ENCODE measurements at regions not wholly inside any gene's neighbourhood (a gene's known extent, or its start where the extent isn't known, plus 50 kb on each side); places are given as distances from the start of the nearest gene placed in this dataset.

DNA sequence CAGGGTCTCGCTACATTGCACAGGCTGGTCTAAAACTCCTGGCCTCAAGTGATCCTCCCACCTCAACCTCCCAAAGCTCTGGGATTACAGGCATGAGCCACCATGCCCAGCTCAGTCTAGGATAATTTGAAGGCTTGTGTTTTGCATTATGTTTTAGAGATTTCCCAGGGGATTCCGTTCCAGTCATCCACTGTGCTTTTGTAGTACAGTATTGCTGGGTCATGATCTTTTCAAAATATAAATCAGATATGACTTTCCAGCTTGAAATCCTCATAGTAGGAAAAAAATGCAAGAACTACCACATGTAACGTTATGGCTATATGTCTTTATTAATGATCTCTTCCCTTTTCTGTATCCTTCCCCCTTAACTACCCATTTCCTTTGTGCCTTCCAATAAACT lies 338.1 kb downstream of the PRELID2 start:
- DNase-seq (ENCODE audit: low spot score) (no peak), FAIRE-seq (no peak), ATAC-seq (no peak)
- intact Hi-C loops (cut with micrococcal nuclease; ENCODE audit: unreplicated experiment) = no loop called here
- WGBS (ENCODE audit: low lambda C conversion rate) = 36% methylated on average over 3 of the region's 3 CpGs
- TF ChIP-seq, protein P1, sequence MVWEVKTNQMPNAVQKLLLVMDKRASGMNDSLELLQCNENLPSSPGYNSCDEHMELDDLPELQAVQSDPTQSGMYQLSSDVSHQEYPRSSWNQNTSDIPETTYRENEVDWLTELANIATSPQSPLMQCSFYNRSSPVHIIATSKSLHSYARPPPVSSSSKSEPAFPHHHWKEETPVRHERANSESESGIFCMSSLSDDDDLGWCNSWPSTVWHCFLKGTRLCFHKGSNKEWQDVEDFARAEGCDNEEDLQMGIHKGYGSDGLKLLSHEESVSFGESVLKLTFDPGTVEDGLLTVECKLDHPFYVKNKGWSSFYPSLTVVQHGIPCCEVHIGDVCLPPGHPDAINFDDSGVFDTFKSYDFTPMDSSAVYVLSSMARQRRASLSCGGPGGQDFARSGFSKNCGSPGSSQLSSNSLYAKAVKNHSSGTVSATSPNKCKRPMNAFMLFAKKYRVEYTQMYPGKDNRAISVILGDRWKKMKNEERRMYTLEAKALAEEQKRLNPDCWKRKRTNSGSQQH (CRISPR knock-in tag; IDR thresholded peaks at IDR 0.05; ENCODE audit: low read depth) = no peak
- no peak for TF ChIP-seq ETV6 (CRISPR knock-in tag; conservative IDR thresholded peaks at IDR 0.05)
- TF ChIP-seq ZNF605 (CRISPR knock-in tag; IDR thresholded peaks at IDR 0.05) = no peak
- no peak for TF ChIP-seq NCOA5 (CRISPR knock-in tag; IDR thresholded peaks at IDR 0.05)
- TF ChIP-seq, protein P2, sequence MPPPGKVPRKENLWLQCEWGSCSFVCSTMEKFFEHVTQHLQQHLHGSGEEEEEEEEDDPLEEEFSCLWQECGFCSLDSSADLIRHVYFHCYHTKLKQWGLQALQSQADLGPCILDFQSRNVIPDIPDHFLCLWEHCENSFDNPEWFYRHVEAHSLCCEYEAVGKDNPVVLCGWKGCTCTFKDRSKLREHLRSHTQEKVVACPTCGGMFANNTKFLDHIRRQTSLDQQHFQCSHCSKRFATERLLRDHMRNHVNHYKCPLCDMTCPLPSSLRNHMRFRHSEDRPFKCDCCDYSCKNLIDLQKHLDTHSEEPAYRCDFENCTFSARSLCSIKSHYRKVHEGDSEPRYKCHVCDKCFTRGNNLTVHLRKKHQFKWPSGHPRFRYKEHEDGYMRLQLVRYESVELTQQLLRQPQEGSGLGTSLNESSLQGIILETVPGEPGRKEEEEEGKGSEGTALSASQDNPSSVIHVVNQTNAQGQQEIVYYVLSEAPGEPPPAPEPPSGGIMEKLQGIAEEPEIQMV (CRISPR knock-in tag; IDR thresholded peaks at IDR 0.05; ENCODE audit: low read depth) = no peak
- no peak for TF ChIP-seq ZNF225 (CRISPR knock-in tag; IDR thresholded peaks at IDR 0.05)
- TF ChIP-seq KDM2A (CRISPR knock-in tag; IDR thresholded peaks at IDR 0.05; ENCODE audit: borderline replicate concordance, low read depth) = no peak
- H3K36me3 ChIP-seq (replicated peaks in 1 of 2; ENCODE audit: control insufficient read depth in 1 of 2, insufficient read depth in 2 of 2, low read length in 2 of 2) = no peaks in the 10 kb centered on the region
- CTCF ChIA-PET (ENCODE audit: low intra/inter-chr PET ratio, low total read pairs) = no interaction called here
- POLR2A ChIA-PET = no interaction called here
- in situ Hi-C loops (cut with HindIII; ENCODE audit: extremely low pct_ligation_motif_present, low pct_unique_long_range_greater_than_20kb) = no loop called here
- no peak overlapping the region for H2AFZ ChIP-seq (ENCODE audit: low read length)
- no peak overlapping the region for H3K4me2 ChIP-seq (ENCODE audit: low read depth, low read length)
- H4K20me1 ChIP-seq (ENCODE audit: insufficient read depth, low read length) = no peaks in the 10 kb centered on the region
- no peaks in the 10 kb centered on the region for H3K27me3 ChIP-seq (ENCODE audit: control insufficient read depth in 1 of 2, insufficient read depth in 2 of 2, low read length in 2 of 2)
- peaks cover 9% of the 10 kb centered on the region; the same call in 1 of the 2 replicates for H3K4me1 ChIP-seq (ENCODE audit: insufficient read depth, low read length)
- no peaks in the 10 kb centered on the region for H3K9me3 ChIP-seq (ENCODE audit: low read length)
- no peak overlapping the region for H3K4me3 ChIP-seq (replicated peaks in 1 of 3; ENCODE audit: insufficient read depth in 1 of 3, low read depth in 2 of 3, low read length in 3 of 3)
- BruUV-seq (replicated peaks) = no TSS peak
- H3K27ac ChIP-seq (ENCODE audit: extremely low read length, insufficient read depth, low read length) = no peak overlapping the region
- H3K9ac ChIP-seq (ENCODE audit: insufficient read depth, low read depth, low read length) = no peak overlapping the region
- no peaks in the 10 kb centered on the region for H3K79me2 ChIP-seq (ENCODE audit: insufficient read depth, low read length)

Measured in HepG2 (cell line).